ENCODE measurements at regions not wholly inside any gene's neighbourhood (a gene's known extent, or its start where the extent isn't known, plus 50 kb on each side); places are given as distances from the start of the nearest gene placed in this dataset.

GRCh38 chr7:110307776-110308175, 783.2 kb upstream of the LRRN3 start:
- TF ChIP-seq CTCF (IDR thresholded peaks at IDR 0.05) (no peak), POLR2A (IDR thresholded peaks at IDR 0.05) (no peak)

Measured in lower leg skin (tissue), 3 donors.